ENCODE measurements at regions not wholly inside any gene's neighbourhood (a gene's known extent, or its start where the extent isn't known, plus 50 kb on each side); places are given as distances from the start of the nearest gene placed in this dataset.
A peak's percentile ranks its signal among the peaks of the same experiment; 100 is the strongest.

DNA sequence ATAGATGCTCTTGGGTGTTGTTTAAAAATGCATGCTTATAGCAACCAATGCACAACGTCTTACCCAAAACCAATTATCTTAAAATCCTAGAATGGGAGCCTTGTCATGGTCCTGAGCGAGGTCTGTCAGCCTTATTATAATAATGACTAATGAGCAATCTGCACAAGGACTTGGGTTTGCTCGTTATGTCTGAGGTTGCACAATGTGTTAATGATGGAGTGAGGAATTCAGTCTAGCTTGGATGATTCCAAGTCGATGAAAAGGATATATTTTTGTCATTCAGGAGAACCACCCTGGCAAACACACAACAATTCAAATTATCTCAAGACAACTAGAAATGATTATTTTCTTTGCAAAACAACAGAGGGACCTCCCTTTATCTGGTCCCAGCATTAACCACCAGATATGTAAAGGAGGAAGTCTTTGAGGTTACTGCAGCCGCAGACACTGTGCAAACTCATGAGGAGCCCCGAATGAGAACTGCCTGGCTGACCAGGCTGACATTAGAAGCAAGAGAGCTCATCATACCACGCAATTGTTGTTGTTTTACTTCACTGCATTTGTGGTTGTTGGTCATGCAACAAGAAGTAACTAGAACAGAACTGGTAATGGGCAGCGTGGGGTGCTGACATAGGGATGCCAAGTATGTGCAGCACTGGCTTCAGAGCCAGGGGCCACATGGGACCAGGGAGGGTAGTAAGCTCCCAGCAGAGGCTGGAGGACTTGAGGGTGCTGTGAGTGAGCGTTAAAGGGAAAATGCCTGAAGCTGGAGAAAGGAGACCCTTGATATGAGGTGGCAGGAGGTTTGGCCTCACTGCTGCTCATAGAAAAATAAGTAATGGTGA is 488.3 kb downstream of the CDH26 start:
- Histone ChIP-seq H3K4me3 (ENCODE audit: low read length in 2 of 2) (no peak overlapping the region), H3K4ac (ENCODE audit: low read length) (no peak overlapping the region), H2BK15ac (ENCODE audit: low read length) (no peak overlapping the region), H2BK120ac (ENCODE audit: low read depth, low read length) (no peak overlapping the region), H4K91ac (ENCODE audit: low read depth, low read length, poor library complexity) (no peak overlapping the region), H3K14ac (ENCODE audit: low read length) (no peak overlapping the region), H2AFZ (ENCODE audit: low read length) (no peak overlapping the region), H3K4me1 (ENCODE audit: control insufficient read depth in 2 of 2, insufficient read depth in 1 of 2, low read depth in 1 of 2, low read length in 2 of 2) (no peaks in the 10 kb centered on the region), H3K27me3 (ENCODE audit: control insufficient read depth in 3 of 3, insufficient read depth in 3 of 3, low read depth in 1 of 3, low read length in 3 of 3) (no peaks in the 10 kb centered on the region), H3K4me2 (ENCODE audit: insufficient read depth, low read length, poor library complexity, severe bottlenecking) (no peak overlapping the region), H3K23ac (ENCODE audit: low read depth, low read length, poor library complexity) (no peak overlapping the region), H3K79me1 (ENCODE audit: low read depth, low read length) (no peaks in the 10 kb centered on the region), H2BK5ac (ENCODE audit: low read length) (no peak overlapping the region), H3K36me3 (replicated peaks in 1 of 2; ENCODE audit: control insufficient read depth in 2 of 2, insufficient read depth in 2 of 2, low read length in 2 of 2) (no peaks in the 10 kb centered on the region), H3K9ac (ENCODE audit: low read depth, low read length, poor library complexity) (peak overlapping the region; percentile 54), H3K9me3 (replicated peaks in 1 of 2; ENCODE audit: control insufficient read depth in 2 of 2, insufficient read depth in 1 of 2, low read depth in 1 of 2, low read length in 2 of 2) (peaks cover 0 to 2% of the 10 kb centered on the region in 2 donors), H3K27ac (replicated peaks; ENCODE audit: low read length) (no peak overlapping the region), H2BK12ac (ENCODE audit: low read length) (no peak overlapping the region), H3K18ac (ENCODE audit: low read length) (no peak overlapping the region), H4K8ac (ENCODE audit: low read depth, low read length) (no peak overlapping the region), H2AK5ac (ENCODE audit: low read depth, low read length) (no peak overlapping the region)
- no peak for DNase-seq (ENCODE audit: low spot score)
- no CpG with 5 or more reads among the region's 9 CpGs for WGBS, 2 donors (ENCODE audit: extremely low coverage in 2 of 2, insufficient read length in 2 of 2, insufficient replicate concordance in 1 of 2)

DNA sequence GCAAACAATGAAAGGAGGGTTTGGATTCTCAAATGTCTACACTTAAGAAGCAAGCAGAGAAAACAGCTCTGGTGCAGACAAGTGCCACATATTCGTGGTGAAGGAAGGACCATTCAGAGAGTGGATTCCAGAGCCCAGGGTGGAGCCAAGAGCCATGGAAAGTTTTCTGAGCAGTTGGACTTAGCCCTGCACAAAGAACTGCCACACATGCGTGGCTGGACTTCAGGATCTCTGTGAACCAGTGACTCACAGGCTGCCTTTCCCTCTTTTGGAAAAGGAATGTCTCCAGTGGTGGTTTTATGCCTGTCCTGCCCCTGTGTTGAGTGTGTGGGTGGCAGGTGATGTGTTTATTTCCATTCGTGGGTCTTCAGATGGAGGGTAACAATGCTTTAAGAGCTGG is 489.5 kb downstream of the CDH26 start:
- H3K4me2 ChIP-seq (ENCODE audit: insufficient read depth, low read length, poor library complexity, severe bottlenecking) = no peak overlapping the region
- no peaks in the 10 kb centered on the region for H3K36me3 ChIP-seq (replicated peaks in 1 of 2; ENCODE audit: control insufficient read depth in 2 of 2, insufficient read depth in 2 of 2, low read length in 2 of 2)
- no peak overlapping the region for H2AK5ac ChIP-seq (ENCODE audit: low read depth, low read length)
- no peak overlapping the region for H2AFZ ChIP-seq (ENCODE audit: low read length)
- H2BK12ac ChIP-seq (ENCODE audit: low read length) = no peak overlapping the region
- H2BK120ac ChIP-seq (ENCODE audit: low read depth, low read length) = no peak overlapping the region
- no peak overlapping the region for H3K9ac ChIP-seq (ENCODE audit: low read depth, low read length, poor library complexity)
- no CpG with 5 or more reads among the region's 3 CpGs for WGBS, 2 donors (ENCODE audit: extremely low coverage in 2 of 2, insufficient read length in 2 of 2, insufficient replicate concordance in 1 of 2)
- H3K27ac ChIP-seq (replicated peaks; ENCODE audit: low read length) = no peak overlapping the region
- H3K79me1 ChIP-seq (ENCODE audit: low read depth, low read length) = no peaks in the 10 kb centered on the region
- H2BK15ac ChIP-seq (ENCODE audit: low read length) = no peak overlapping the region
- H3K4me1 ChIP-seq (ENCODE audit: control insufficient read depth in 2 of 2, insufficient read depth in 1 of 2, low read depth in 1 of 2, low read length in 2 of 2) = no peaks in the 10 kb centered on the region
- DNase-seq (ENCODE audit: low spot score) = no peak
- no peak overlapping the region for H4K8ac ChIP-seq (ENCODE audit: low read depth, low read length)
- H3K4ac ChIP-seq (ENCODE audit: low read length) = no peak overlapping the region
- H3K27me3 ChIP-seq (ENCODE audit: control insufficient read depth in 3 of 3, insufficient read depth in 3 of 3, low read depth in 1 of 3, low read length in 3 of 3) = no peaks in the 10 kb centered on the region
- no peak overlapping the region for H3K14ac ChIP-seq (ENCODE audit: low read length)
- no peak overlapping the region for H2BK5ac ChIP-seq (ENCODE audit: low read length)
- no peak overlapping the region for H3K4me3 ChIP-seq (ENCODE audit: low read length in 2 of 2)
- no peak overlapping the region for H3K18ac ChIP-seq (ENCODE audit: low read length)
- H4K91ac ChIP-seq (ENCODE audit: low read depth, low read length, poor library complexity) = no peak overlapping the region
- H3K9me3 ChIP-seq (replicated peaks in 1 of 2; ENCODE audit: control insufficient read depth in 2 of 2, insufficient read depth in 1 of 2, low read depth in 1 of 2, low read length in 2 of 2) = peaks cover 0 to 2% of the 10 kb centered on the region in 2 donors
- H3K23ac ChIP-seq (ENCODE audit: low read depth, low read length, poor library complexity) = no peak overlapping the region

DNA sequence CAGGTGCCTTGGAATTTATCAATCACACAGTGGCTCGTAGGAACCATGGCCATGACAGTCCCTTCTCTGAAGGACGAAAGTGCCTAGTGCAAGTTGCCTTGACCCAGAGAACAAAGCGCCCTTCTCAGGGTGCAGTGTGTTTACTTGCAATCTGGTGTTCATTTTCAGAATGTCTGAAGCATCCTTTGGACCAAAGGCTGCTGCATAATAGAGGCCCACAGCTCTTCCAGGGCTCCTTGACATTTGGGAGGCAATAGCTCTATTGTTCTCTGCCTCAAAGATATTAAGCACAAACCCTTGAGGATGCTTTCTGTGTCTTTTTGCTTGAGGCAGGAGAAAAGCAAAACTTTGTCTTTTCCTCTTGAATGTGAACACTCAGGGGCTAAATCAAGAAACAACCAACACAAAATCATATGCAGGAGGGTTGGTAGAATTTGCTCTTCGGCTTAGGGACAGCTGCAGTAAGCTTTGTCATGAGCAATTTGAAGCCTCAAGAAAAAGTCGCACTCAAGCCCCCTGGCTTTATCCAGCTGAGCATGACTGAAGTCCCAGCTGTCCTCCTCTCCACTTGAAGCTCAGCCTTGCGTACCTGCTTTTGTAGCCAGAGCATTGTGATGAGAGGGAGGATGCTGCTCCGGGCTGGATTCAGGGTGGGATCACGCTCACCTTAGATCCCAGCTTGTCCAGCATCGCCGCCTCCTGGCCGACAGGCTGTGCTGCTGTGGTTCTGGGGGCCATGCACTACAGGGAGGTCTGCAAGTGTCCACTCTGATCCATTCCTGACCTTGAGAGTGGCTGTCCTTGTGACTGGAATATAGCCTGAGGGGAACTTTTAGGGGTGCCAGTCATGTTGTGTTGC is 495.4 kb downstream of the CDH26 start:
- no peak overlapping the region for H2BK12ac ChIP-seq (ENCODE audit: low read length)
- peak overlapping the region; percentile 49 for H3K18ac ChIP-seq (ENCODE audit: low read length)
- no peak overlapping the region for H2BK5ac ChIP-seq (ENCODE audit: low read length)
- peak overlapping the region; percentile 25 for H3K14ac ChIP-seq (ENCODE audit: low read length)
- no CpG with 5 or more reads among the region's 11 CpGs for WGBS, 2 donors (ENCODE audit: extremely low coverage in 2 of 2, insufficient read length in 2 of 2, insufficient replicate concordance in 1 of 2)
- no peak overlapping the region for H3K4me2 ChIP-seq (ENCODE audit: insufficient read depth, low read length, poor library complexity, severe bottlenecking)
- no peak overlapping the region for H3K4ac ChIP-seq (ENCODE audit: low read length)
- H2BK120ac ChIP-seq (ENCODE audit: low read depth, low read length) = no peak overlapping the region
- no peaks in the 10 kb centered on the region for H3K36me3 ChIP-seq (replicated peaks in 1 of 2; ENCODE audit: control insufficient read depth in 2 of 2, insufficient read depth in 2 of 2, low read length in 2 of 2)
- no peaks in the 10 kb centered on the region for H3K79me1 ChIP-seq (ENCODE audit: low read depth, low read length)
- peak; percentile 4 for DNase-seq (ENCODE audit: low spot score)
- H3K27me3 ChIP-seq (ENCODE audit: control insufficient read depth in 3 of 3, insufficient read depth in 3 of 3, low read depth in 1 of 3, low read length in 3 of 3) = no peaks in the 10 kb centered on the region
- H3K23ac ChIP-seq (ENCODE audit: low read depth, low read length, poor library complexity) = no peak overlapping the region
- no peak overlapping the region for H3K9ac ChIP-seq (ENCODE audit: low read depth, low read length, poor library complexity)
- no peak overlapping the region for H4K91ac ChIP-seq (ENCODE audit: low read depth, low read length, poor library complexity)
- no peak overlapping the region for H3K27ac ChIP-seq (replicated peaks; ENCODE audit: low read length)
- peak overlapping the region; percentile 17 for H2AK5ac ChIP-seq (ENCODE audit: low read depth, low read length)
- no peak overlapping the region for H4K8ac ChIP-seq (ENCODE audit: low read depth, low read length)
- no peak overlapping the region for H3K4me3 ChIP-seq (ENCODE audit: low read length in 2 of 2)
- H3K4me1 ChIP-seq (ENCODE audit: control insufficient read depth in 2 of 2, insufficient read depth in 1 of 2, low read depth in 1 of 2, low read length in 2 of 2) = peaks cover 2 to 3% of the 10 kb centered on the region in 2 donors
- no peaks in the 10 kb centered on the region for H3K9me3 ChIP-seq (replicated peaks in 1 of 2; ENCODE audit: control insufficient read depth in 2 of 2, insufficient read depth in 1 of 2, low read depth in 1 of 2, low read length in 2 of 2)
- H2AFZ ChIP-seq (ENCODE audit: low read length) = no peak overlapping the region
- H2BK15ac ChIP-seq (ENCODE audit: low read length) = no peak overlapping the region

DNA sequence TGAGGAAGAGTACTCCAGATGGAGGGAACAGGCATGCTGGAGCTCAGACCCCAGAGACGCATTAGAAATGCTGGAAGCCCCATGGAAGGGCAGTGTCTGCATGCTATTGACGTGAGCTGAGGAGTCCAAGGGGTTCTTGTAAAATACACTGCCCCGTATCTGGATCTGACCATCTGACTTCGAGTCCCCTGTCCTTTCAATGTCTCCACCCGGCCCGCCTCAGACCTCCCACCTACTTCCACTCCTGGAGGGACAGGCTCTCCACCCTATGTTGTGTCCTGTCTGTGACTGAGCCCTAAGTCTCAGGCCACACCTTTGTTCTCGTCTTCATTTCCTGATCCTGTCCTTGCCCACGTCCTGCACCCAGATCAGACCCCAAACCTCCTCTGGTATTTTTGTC is 496.3 kb downstream of the CDH26 start:
- Histone ChIP-seq H2AFZ (ENCODE audit: low read length) (no peak overlapping the region), H3K4me2 (ENCODE audit: insufficient read depth, low read length, poor library complexity, severe bottlenecking) (no peak overlapping the region), H3K9me3 (replicated peaks in 1 of 2; ENCODE audit: control insufficient read depth in 2 of 2, insufficient read depth in 1 of 2, low read depth in 1 of 2, low read length in 2 of 2) (no peaks in the 10 kb centered on the region), H4K8ac (ENCODE audit: low read depth, low read length) (no peak overlapping the region), H3K9ac (ENCODE audit: low read depth, low read length, poor library complexity) (no peak overlapping the region), H3K79me1 (ENCODE audit: low read depth, low read length) (no peaks in the 10 kb centered on the region), H2BK15ac (ENCODE audit: low read length) (no peak overlapping the region), H2BK12ac (ENCODE audit: low read length) (peak overlapping the region; percentile 23), H3K23ac (ENCODE audit: low read depth, low read length, poor library complexity) (no peak overlapping the region), H2BK120ac (ENCODE audit: low read depth, low read length) (no peak overlapping the region), H3K36me3 (replicated peaks in 1 of 2; ENCODE audit: control insufficient read depth in 2 of 2, insufficient read depth in 2 of 2, low read length in 2 of 2) (no peaks in the 10 kb centered on the region), H3K14ac (ENCODE audit: low read length) (no peak overlapping the region), H2AK5ac (ENCODE audit: low read depth, low read length) (no peak overlapping the region), H3K27me3 (ENCODE audit: control insufficient read depth in 3 of 3, insufficient read depth in 3 of 3, low read depth in 1 of 3, low read length in 3 of 3) (no peaks in the 10 kb centered on the region), H3K27ac (replicated peaks; ENCODE audit: low read length) (no peak overlapping the region), H3K4ac (ENCODE audit: low read length) (no peak overlapping the region), H4K91ac (ENCODE audit: low read depth, low read length, poor library complexity) (no peak overlapping the region), H2BK5ac (ENCODE audit: low read length) (no peak overlapping the region), H3K18ac (ENCODE audit: low read length) (no peak overlapping the region), H3K4me3 (ENCODE audit: low read length in 2 of 2) (no peak overlapping the region), H3K4me1 (ENCODE audit: control insufficient read depth in 2 of 2, insufficient read depth in 1 of 2, low read depth in 1 of 2, low read length in 2 of 2) (peaks cover 2 to 3% of the 10 kb centered on the region in 2 donors)
- no CpG with 5 or more reads among the region's 8 CpGs for WGBS, 2 donors (ENCODE audit: extremely low coverage in 2 of 2, insufficient read length in 2 of 2, insufficient replicate concordance in 1 of 2)
- no peak for DNase-seq (ENCODE audit: low spot score)

Data from neuronal stem cell (in vitro differentiated cells).